ENCODE measurements at regions not wholly inside any gene's neighbourhood (a gene's known extent, or its start where the extent isn't known, plus 50 kb on each side); places are given as distances from the start of the nearest gene placed in this dataset.

GRCh38 chr7:47221826-47222225 lies 360.1 kb downstream of the TNS3 start:
- DNase-seq = no peak

GRCh38 chr7:47218378-47219176 lies 363.3 kb downstream of the TNS3 start:
- no peak for DNase-seq

- no peak for DNase-seq
These were observed 364.1 kb downstream of the TNS3 start for GRCh38 chr7:47217570-47218360.

GRCh38 chr7:47217086-47217485 lies 364.8 kb downstream of the TNS3 start:
- DNase-seq = no peak

- DNase-seq = no peak
These were observed 365.5 kb downstream of the TNS3 start for GRCh38 chr7:47216439-47216838.

- DNase-seq = no peak
These were observed 366.3 kb downstream of the TNS3 start for GRCh38 chr7:47215640-47216039.

GRCh38 chr7:47215049-47215448 lies 366.9 kb downstream of the TNS3 start:
- DNase-seq = no peak

GRCh38 chr7:47213276-47213675 lies 368.6 kb downstream of the TNS3 start:
- no peak for DNase-seq

GRCh38 chr7:47211519-47211973 lies 370.4 kb downstream of the TNS3 start:
- no peak for DNase-seq

GRCh38 chr7:47210281-47210854 lies 371.5 kb downstream of the TNS3 start:
- DNase-seq = no peak

- no peak for DNase-seq
These were observed 374.0 kb downstream of the TNS3 start for GRCh38 chr7:47207956-47208355.

- DNase-seq = no peak
These were observed 377.2 kb downstream of the TNS3 start for GRCh38 chr7:47204709-47205108.

- DNase-seq = no peak
These were observed 379.6 kb downstream of the TNS3 start for GRCh38 chr7:47202146-47202783.

- peak; percentile 32 for DNase-seq
These were observed 383.8 kb downstream of the TNS3 start for GRCh38 chr7:47198159-47198558.

- no peak for DNase-seq
These were observed 384.4 kb downstream of the TNS3 start for GRCh38 chr7:47197486-47197885.

GRCh38 chr7:47196737-47197136 lies 385.2 kb downstream of the TNS3 start:
- no peak for DNase-seq

- DNase-seq = no peak
These were observed 385.7 kb downstream of the TNS3 start for GRCh38 chr7:47196106-47196645.

- peak; percentile 45 for DNase-seq
These were observed 386.3 kb downstream of the TNS3 start for GRCh38 chr7:47195641-47196040.

- DNase-seq = no peak
These were observed 387.3 kb downstream of the TNS3 start for GRCh38 chr7:47194516-47195057.

- peak; percentile 10 for DNase-seq
These were observed 388.9 kb downstream of the TNS3 start for GRCh38 chr7:47192978-47193377.

- DNase-seq = peak; percentile 27
These were observed 390.0 kb downstream of the TNS3 start for GRCh38 chr7:47191876-47192291.

GRCh38 chr7:47191316-47191715 lies 390.6 kb downstream of the TNS3 start:
- no peak for DNase-seq

- DNase-seq = no peak
These were observed 391.4 kb downstream of the TNS3 start for GRCh38 chr7:47190462-47190861.
